GOT3 (cell line): ENCODE measurements at regions not wholly inside any gene's neighbourhood (a gene's known extent, or its start where the extent isn't known, plus 50 kb on each side); places are given as distances from the start of the nearest gene placed in this dataset.
"Not testable (repeated sequence)": the region's sequence is repeated elsewhere in the genome, so short reads cannot be mapped to it uniquely, and the experiment has no call there.

ENCODE experiments used
- DNase-seq: peaks from one replicate; lab custom pipeline; 2025; ENCODE audit warnings: mixed read lengths; lab: John Stamatoyannopoulos, UW

GRCh38 chr1:172717722-172718465 lies 59.0 kb downstream of the FASLG start:
- DNase-seq = no peak

- DNase-seq = no peak
Observed at GRCh38 chr1:172719066-172719627, 60.2 kb downstream of the FASLG start.

- DNase-seq = no peak
Observed at GRCh38 chr1:172719694-172720138, 60.8 kb downstream of the FASLG start.

- DNase-seq = no peak
Observed at GRCh38 chr1:172720339-172720738, 61.4 kb downstream of the FASLG start.

DNA sequence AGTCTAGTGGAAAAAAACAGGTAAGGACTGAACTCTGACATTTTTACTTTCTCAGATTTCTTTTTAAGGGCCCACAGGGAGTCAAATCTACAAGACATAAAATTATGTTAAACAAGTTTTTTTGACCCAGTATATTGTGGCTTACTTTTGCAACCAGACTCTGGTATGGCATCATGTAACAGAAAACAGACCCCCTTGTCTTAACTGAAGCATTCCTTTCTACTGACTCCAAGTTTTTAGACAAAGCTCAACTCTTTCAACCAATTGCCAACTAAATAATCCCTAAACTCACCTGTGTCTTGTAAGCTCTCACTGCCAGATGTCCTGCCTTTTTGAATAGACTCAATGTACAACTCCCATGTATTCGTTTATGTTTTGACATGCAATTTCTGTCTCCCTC lies 64.3 kb downstream of the FASLG start:
- no peak for DNase-seq

DNA sequence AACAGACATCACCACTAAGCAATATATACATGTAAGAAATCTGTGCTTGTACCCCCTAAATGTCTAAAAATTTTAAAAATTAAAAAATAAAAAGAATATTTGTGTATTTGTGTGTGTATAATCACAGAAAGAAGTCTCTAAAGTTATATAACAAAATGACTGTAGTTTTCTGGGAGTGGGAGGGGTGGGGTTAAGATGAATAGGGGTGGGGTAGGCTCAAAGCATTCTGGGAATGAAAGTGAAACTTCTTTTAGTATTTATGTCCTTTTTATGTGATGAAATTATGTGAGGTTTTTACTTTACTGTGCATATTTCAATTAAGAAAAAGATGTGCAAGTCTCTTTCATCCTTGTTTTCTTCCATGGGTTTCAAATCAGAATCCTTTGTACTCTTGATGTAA lies 65.3 kb downstream of the FASLG start:
- no peak for DNase-seq

DNA sequence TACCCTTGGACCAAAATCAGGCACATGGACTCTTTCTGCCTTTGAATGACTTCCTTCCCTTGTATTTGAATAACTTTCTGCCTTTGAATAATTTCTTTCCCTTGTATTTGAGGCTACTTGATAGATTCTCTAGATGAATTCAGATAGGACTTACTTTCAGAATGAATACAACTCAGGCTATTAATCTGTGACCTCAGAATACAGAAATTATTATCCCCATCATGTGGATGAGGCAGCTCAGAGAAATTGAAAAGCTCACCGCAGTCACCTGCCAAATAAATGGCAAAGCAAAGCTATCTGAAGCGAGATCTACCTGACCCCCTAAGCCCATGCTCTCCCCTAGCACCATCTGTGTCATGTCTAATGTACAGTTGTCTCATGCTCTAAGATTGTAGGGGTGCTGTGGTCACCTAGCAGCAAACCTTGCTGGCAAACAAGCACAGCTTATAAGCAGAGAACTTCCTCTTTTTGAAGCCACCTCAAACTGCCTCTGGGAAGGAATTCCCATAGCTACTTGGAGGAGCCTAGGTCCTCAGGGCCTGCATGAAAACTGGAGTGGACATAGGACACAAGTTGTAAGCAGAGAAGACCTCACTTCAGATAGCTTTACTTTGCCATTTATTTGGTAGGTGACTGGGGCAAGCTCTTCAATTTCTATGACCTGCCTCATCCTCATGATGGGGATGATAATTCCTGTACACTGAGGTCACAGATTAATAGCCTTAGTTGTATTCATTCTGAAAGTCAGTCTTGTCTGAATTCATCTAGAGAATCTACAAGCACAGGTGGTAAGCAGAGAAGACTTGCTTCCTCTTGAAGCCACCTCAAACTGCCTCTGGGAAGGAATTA lies 66.1 kb downstream of the FASLG start:
- DNase-seq = no peak

DNA sequence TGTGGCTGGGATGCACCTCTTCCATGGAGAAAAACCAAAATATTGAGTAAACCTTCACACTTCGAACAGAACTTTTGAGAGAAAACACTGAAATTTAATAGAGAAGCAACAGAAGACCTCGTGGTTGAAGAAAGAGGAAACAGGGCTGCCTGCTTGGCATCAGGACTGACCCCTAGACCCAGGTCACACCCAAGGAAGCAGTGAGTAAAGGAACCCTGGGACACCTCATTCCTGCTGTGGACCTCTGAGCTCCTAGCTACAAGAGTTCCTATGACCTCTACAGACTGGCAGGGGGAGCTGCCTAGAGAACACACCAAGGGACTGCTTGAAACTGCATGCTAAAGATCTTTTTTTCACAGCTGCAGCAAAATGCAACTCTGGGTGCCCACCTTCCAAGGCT lies 67.8 kb downstream of the FASLG start:
- no peak for DNase-seq

- no peak for DNase-seq
Observed at GRCh38 chr1:172727275-172727857, 68.5 kb downstream of the FASLG start.

DNA sequence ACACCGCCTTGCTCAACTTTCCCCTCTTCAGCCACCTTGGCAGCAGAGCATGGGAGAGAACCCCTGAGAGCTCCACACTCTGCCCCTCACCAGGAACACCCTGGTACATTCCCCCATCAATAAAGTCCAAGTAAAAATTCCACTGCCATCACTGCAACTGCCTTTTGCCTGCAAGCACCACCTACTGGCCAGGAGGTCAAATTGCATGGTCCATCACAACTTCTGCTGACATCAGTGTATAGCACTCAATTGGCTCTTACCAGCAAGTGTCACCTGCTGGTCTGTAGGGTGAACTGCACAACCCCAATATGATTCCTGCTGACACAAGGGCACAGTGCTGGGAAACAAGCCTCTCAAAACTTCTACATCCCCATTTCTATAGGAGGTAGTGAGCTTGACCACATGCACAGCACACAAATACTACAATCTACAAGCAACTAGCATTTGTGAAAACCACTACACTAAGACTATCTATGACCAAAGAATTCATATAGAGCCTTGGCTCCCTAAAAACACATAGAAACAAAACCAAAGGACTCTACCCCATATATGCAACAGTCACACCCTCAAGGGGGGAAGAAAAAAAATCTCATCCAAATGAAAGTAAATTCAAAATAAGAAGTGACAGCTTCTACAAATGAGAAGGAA lies 69.2 kb downstream of the FASLG start:
- no peak for DNase-seq

GRCh38 chr1:172728705-172729104 lies 69.8 kb downstream of the FASLG start:
- DNase-seq = not testable (repeated sequence)

- no peak for DNase-seq
Observed at GRCh38 chr1:172732427-172732826, 73.5 kb downstream of the FASLG start.

GRCh38 chr1:172733815-172734214 lies 74.9 kb downstream of the FASLG start:
- no peak for DNase-seq

DNA sequence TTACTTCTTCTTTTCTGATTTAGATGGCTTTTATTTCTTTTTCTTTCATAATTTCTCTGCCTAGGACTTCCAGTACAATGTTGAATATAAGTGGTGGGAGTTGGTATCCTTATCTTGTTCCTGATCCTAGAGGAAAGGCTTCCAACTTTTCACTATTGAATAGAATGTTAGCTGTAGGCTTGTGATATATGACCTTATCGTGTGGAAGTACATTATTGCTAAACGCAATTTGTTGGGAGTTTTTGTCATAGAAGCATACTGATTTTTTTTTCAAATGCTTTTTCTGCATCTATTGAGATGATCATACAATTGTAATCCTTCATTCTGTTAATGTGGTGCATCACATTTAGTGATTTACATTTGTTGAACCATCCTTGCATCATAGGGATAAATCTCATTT lies 79.5 kb downstream of the FASLG start:
- DNase-seq = no peak

GRCh38 chr1:172742599-172743500 lies 83.9 kb downstream of the FASLG start:
- DNase-seq = no peak

GRCh38 chr1:172745014-172745413 lies 86.1 kb downstream of the FASLG start:
- peak; percentile 77 for DNase-seq

GRCh38 chr1:172746091-172746949 lies 87.4 kb downstream of the FASLG start:
- peak; percentile 89 for DNase-seq

- no peak for DNase-seq
Observed at GRCh38 chr1:172748201-172748600, 89.3 kb downstream of the FASLG start.

- no peak for DNase-seq
Observed at GRCh38 chr1:172751683-172752082, 92.8 kb downstream of the FASLG start.

- no peak for DNase-seq
Observed at GRCh38 chr1:172753964-172754363, 95.1 kb downstream of the FASLG start.
